Stimulated activated naive CD4-positive, alpha-beta T cell treated with Interleukin-2 at 50 U/mL for 16 hours (primary cell): ENCODE measurements at regions not wholly inside any gene's neighbourhood (a gene's known extent, or its start where the extent isn't known, plus 50 kb on each side); places are given as distances from the start of the nearest gene placed in this dataset.

Source experiments
- DNase-seq: peaks from one replicate; lab custom pipeline; 2025; lab: John Stamatoyannopoulos, UW

DNA sequence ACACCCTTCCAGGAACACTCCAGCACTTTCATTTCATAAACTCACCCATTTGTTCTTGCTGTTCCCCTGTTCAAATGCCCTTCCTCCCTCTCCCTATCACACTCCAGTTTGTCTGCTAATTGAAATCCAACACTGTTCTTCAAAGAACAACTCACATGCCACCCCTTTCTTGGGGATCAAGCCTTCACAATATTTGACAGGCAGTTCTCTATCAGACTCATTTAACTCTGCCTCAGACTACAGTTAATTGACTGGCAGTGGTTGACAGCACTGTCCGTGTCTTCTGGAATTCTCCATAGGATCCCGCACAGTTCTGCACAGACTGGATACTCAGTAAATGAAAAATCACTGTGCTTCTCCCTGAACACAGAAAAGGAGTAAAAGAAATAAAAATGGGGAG is 87.8 kb downstream of the PMP22 start:
- DNase-seq = no peak

DNA sequence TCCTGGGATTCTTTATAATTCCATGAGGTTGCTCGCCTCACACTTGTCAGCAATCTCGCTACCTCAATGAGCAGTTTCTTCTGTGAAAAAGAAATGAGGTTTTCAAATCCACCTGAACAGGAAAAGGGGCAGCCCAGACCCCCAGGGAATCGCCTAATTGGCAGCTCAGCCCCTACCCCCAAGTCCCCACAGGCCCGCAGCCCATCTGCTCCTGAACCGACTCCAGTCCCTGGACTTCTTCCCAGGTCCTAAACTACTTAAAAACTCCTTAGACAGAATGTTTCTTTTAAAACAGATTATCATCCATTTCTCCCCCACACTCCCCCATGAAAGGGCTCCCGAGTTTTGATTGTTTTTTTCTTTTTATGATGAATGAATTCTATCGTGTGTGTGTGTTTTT is 89.8 kb downstream of the PMP22 start:
- DNase-seq = no peak

DNA sequence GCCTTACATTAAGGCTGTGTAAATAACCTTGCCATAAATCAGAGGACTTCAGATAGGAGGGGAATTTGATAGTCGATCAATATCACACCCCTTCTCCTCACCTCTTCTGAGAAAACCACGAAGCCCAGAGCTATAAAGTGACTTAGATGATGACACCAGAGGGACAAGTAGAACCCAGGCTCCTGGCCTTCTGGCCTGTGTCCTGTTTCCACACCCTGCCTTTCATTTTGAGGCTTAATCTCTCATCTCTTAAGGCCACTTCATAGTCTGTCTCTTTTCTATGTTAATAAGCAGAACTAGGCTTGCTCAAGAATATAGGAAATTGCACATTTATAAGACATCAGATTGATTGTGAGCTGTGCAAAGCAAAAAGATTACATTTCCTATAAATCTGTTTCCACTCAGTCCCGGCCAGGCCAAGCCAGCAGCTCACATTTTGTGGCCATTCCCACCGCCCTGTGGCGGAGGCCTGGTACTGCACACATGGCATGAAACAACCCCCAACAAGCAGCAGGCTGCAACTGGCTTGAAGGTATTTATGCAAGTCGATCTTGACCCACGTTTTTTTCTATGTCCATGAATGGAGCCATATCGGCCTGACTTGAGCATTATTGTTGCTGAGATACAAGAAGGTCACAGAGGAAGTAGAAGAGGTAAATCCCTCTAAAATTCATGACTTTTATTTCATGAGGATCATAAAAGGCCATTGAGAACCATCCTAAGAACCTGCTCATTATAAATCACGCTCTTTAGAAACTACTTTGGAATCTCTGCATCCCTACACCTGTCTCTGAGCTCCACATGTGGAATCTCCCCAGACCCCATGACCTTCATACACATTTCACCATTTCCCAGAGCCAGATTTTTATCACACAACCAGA is 93.7 kb downstream of the PMP22 start:
- no peak for DNase-seq

DNA sequence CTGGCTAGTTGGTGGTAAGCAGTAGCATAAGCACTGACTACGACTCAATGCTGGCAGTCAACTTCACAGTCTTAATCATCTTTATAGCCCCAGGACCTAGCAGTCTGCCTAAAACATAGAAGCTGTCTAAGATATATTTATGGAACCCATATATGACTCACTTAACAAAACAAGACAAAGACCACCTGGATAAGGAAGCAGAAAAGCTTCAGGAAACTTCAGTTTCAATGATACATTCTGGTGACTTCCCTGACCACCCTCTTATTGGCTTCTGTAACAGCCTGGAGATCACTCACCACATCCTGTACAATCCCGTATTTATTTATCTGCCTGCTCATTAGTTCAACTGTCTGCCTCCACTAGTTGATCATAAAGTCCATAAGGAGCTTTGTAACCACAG is 95.5 kb downstream of the PMP22 start:
- no peak for DNase-seq

DNA sequence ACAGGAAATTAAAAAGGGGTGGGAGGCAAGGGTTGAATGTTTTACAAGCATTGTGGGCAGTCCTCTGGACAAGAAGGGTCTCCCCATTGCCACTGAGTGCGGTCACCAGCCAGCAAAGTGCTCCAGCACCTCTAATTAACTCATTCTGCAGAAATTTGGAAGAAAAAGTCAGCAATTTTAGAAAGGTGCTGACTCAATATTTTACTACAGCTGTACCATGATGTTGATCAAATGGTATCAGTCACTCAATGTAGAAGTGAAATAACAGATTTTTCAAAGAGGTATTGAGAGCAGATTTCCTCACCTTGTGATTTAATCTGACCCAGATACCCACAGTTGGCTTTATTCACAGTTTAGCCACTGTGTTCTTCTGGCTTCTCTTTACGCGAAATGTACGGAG is 96.7 kb downstream of the PMP22 start:
- no peak for DNase-seq

DNA sequence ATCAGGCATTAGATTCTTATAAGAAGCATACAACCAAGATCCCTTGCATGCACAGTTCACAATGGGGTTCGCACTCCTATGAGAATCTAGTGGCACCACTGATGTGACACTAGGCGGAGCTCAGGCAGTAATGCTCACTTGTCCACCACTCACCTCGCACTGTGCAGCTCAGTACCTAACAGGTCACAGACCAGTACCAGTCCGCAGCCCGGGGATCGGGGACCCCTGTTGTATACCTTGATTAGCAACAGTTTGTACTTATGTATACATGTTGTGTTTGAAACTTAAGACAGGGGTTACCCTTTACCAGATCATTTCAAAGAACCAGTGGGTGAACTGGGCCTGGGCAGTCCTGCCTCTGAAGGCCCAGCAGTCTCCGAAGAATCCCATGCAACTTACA is 103.7 kb downstream of the PMP22 start:
- DNase-seq = no peak

DNA sequence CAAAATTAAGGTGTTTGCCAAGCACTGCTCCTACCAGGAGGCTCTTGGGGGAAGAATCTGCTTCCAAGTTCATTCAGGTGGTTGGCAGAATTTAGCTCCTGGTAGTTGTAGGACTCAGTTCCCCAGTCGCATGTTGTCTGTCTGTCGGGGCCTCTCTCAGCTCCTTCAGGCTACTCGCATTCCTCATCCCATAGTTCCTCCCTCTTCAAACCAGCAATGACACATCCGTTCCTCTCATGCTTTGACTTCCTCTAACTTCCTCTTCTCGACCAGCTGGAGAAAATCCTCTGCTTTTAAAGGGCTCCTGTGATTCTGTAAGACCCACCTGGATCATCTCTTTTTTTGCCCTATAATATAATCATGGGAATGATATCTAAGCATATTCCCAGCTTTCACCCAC is 108.1 kb downstream of the PMP22 start:
- DNase-seq = no peak

DNA sequence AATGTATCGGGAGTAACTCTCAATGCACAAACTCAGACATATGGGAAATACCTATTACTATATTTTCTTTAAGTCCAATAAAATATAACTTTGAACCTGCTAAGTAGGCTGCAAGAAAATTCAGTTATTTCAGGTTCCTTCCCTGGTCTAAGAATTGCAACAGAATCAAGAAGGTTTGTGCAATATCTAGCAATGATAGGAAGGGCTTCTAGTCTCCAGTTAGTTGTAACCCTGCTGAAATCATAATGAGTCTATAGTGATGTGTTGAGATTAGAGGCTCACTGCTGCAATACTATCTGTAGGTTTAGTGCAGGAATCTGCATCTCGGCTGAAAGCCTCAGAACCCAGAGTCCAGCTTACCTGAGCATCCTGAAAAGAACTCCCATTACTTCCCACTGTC is 110.5 kb downstream of the PMP22 start:
- no peak for DNase-seq

DNA sequence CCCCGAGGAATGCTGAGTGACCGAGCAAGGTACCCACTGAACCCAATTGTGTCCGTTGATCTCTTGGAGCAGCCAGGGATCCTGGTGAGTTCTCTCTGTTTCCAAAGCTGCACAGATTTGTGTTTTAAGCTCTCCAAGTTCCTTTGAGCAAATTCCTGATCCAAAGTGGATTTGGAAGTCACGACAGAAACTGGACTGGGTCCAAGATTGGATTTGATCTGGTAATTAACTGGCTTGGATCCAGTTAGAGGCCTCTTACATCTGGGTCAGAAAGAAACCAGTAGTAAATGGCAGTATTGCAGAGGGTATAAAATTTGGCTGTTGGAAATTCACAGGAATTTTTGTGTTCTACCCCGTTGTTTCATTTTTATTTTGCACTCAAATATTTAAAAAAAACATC is 119.5 kb downstream of the PMP22 start:
- DNase-seq = no peak

DNA sequence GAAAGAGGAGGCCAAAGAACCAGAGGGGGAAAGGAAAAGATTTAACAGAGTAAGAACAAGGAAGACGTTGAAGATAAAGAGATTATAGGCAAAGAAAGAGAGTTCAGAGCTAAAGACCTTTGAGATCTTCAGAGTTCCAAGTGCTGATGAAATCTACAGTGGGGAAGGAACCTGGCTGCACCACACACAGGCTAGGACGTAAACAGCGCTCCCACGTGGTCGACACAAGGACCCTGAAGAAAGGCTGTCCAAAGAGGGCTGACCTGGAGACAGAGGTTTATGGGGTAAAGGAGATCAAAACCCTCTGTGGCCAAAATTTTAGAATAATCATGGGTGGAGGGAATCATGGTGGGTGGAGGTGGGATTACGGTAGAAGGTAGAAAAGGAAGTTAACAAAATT is 121.6 kb downstream of the PMP22 start:
- DNase-seq = no peak

DNA sequence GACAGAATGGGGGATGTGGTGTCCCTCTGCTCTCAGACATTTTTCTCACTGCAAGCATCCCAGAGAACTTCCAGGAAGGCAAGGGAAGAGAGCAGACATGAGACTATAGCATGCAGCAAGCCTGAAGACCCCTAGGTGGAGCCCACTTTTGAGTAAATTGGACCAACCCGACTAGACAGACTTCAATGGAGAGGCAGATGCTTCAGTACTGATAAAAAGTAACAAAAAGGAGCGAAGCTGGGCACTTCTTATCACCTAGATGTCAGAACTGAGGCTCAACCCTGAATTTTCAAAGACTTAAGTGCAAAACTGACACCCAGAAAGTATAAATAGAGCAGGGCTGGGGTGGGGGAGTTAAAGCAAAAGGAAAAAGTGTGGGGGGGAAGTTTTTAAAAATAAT is 130.8 kb downstream of the PMP22 start:
- no peak for DNase-seq

DNA sequence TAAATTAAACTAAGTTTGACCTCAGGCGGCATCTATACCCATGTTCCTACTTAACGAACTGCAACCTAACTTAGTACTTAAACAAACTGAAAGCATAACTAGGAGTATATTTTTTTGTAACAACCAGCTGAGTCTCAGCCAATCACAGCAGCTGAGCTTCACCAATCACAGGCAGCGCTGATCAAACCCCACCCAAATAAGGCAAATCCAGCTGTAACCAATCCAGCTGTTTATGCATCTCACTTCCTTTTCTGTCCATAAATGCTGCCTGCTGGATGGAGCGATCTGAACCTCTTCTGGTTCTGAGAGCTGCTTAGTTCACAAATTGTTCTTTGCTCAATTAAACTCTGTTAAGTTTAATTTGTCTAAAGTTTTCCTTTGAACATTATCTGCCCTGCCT is 131.3 kb downstream of the PMP22 start:
- DNase-seq = no peak

DNA sequence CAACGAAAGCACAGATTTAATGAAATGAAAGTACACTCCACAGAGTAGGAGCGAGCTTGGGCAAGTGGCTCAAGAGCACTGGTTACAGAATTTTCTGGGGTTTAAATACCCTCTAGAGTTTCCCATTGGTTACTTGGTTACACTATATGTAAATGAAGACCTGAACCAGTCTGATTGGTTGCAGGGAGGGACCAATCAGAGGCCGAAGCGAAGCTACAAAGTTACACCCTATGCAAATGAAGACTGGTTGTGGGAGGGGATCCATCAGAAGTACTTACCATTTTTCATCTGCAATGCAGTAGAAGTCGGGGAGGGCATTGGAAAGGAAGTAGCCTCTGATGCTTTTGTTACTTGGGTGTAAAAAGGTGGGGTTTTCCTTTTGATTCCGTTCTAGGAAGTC is 132.0 kb downstream of the PMP22 start:
- DNase-seq = no peak

DNA sequence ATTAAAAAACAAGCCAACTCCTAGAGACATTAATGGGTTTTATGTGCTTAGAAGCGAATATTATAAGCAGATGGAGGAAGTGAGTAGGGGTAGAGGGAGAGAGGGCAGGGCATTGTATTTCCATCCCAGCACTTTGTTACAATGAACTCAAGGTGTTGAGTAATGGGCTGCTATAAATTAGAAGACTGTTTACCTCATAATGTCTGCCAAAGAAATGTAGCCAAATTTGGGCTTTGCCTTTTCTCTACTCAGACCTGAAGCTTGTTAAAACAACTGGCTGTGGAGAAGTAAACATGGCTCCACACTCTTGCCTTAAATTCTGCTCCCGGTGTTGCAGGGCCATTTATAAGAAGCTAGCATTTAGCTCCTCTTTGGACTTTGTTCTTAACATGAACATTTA is 134.7 kb downstream of the PMP22 start:
- DNase-seq = no peak

DNA sequence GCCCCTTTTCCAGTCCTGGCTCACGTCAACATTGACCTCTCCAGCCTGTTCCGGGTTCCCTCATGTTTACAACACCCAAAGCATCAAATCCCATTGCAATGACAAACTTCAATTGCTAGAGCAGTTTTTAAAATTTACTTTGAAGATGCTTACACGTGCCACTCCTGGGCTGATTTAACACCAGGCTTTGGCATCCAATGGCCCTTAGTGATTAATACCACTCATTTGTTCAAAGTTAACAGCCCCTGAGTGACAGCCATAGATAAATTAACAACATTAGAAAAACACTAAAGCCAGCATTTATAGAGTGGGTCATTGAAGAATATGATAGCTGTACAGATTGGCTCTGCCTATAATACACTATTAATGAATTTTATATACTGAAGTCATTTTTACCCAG is 135.1 kb downstream of the PMP22 start:
- DNase-seq = no peak

DNA sequence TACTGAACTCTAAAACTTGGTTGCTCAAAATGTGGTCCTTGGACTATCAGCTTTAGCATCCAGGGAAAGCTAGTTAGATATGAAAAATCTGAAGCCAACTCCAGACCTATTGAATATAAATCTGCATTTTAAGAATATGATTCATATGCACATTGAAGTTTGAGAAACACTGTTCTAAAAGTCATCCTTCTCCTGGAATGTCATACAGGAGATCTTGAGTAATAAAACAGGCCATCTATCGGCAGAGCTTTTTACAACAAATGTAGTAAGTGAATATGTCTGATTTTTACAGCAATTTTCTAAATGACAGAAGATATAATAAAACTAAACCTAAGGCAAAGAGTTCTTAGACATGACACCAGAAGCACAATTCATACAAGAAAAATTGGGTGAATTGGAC is 140.4 kb downstream of the PMP22 start:
- no peak for DNase-seq

DNA sequence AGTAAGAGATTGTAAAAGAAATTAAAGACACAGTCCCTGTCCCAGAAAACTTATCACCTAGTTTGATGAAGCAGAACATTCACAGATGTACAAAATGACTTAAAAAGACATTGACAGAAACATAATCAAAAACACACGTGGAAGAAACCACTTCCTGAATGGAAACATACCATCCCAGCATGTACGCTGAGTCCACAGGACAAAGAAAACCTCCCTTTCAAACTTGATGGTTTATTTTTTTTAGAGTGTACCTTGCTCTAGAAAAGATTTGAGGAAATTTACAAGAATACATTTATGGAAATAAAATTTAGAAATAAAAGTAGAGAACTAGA is 140.9 kb downstream of the PMP22 start:
- DNase-seq = no peak

DNA sequence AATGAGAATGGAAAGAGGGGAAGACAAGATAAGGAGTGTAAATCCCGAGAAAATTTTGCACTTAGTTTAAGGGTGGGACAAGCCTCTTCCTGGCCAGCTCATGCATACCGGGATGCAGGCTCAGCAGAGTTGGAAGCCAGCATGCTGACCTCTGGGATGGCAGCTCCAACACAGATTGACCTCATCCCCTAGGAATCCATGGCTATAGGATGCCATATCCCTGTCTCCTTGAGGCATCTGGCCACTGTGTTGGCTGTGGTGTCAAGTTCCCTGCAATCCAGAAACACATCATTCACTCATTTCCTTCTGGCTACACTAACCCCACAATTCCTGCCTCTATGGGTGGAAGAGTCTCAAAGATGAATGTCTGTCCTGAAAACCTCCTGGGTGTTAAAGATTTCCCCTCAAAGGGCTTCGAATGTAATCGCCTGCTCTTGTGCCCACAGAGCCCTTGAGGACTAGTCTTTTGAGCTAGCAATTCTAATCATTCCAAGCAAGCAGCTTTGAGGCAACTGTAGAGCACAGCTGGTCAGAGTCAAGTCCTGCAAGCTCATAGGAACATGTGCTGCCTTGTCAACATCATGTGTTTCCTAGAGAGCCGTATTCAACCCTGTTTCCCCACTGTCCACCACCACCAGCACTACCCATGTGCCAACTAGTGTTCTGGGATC is 141.4 kb downstream of the PMP22 start:
- DNase-seq = no peak

DNA sequence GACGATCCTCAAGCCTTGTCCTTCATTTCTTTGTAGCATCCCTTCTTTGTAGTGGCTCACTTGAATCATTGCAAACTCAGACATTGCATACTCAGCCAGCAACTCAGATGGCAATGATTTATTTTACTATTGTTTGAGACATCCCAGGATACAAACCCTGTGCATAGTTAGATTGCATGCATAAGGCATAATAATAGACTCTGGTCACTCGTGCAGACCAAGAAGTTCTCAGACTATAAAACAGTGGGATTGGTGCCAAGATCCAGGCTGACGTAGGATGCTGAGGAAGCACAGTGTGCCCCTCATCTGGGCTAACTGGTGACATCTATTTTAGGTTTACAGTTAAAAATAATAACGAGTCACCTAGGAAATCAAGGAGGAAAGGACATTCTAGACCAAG is 142.3 kb downstream of the PMP22 start:
- no peak for DNase-seq

DNA sequence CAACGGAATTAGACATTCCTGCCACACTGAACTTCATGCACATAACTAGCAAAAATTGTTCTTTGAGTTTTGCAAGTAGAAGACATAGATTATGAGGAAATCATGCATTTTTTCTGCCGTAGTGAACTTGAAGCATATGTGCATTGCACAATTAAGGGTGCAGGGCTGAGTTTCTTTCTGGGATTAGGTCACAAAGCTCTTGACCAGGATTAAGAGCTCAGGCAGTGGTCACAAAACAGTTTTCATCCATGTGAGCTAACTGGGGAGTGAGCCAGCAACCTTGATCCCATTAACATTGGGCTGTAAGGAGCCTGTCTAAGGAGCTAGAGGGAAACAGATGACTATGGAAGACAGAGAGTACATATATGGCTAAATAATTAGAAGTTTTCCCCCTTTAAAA is 143.7 kb downstream of the PMP22 start:
- no peak for DNase-seq

DNA sequence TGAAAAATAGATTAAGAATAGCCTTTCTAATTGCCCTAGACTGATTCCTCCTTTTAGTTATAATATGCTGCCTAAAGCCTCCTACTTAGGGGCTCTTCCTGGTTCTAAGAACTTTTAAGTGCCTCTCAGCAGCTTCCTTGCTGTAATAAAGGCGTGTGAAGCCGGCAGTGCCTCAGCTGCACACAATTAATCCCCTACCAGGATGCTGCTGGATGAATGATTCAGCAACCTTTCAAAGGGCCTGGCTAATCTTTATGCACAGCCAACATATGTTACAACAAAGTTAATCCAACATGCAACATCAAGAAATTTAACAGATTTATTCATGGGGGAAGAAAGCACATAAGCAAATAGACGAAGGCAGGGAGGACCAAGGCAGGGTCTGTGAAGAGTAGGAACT is 145.2 kb downstream of the PMP22 start:
- no peak for DNase-seq

DNA sequence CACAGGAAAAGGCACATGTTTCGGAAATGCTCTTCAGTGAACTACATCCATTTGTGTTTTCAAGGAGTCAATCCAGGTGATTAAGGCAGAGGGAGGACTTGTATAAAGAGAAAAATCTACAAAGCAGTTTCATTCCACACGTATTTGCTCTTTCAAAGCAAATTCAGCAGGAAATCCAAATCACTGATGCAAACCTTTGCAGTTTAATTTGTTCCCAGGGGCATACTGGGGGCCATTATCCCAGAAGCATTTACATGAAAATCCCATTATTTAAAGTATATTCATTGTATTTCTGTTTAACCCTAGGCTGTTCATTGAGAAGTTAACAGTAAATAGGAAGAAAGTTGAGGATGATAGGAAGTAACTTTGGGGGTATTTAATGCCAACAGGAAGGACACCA is 147.9 kb downstream of the PMP22 start:
- no peak for DNase-seq

DNA sequence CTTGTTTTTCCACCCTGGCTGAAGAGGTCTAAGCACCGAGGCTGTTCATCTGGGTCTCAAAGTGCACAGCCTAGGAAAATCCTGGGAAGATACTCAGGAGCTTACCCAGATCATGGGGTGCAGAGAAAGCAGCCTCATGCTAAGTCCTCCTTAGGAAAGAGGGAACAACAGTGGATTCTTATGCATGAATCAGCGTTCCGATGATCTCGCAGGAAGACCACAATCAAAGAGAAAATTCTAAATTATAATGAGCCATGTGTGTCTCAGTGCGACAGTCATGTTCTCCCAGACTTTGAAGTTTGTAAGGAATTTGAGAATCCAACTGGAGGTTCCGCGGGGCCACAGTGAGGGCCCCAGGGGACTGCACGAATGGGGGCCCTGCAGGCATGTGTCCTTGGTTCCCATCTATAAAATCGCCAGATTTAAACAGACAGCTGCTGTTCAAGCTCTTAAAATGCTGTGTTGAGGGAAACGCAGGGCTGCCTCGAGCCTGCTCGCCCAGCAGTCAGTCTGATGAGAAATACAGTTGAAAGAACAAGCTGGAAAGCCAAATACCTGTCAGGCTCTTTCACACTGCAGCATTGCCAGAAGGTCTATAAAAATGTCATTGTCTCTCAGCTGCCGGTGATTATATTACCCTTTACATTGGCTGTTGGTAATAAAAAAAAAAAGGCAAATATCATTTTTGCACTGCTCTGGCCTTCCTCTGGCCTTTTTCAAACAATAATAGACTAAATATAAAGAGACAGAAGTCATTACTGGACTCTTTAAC is 152.1 kb downstream of the PMP22 start:
- no peak for DNase-seq
